ENCODE measurements at regions not wholly inside any gene's neighbourhood (a gene's known extent, or its start where the extent isn't known, plus 50 kb on each side); places are given as distances from the start of the nearest gene placed in this dataset.

- TF ChIP-seq CTCF (IDR thresholded peaks at IDR 0.05 in 8 of 11, conservative IDR thresholded peaks at IDR 0.05 in 3 of 11) (no peak), POLR2A (IDR thresholded peaks at IDR 0.05) (no peak), POLR2AphosphoS5 (IDR thresholded peaks at IDR 0.05) (no peak)
Measured at GRCh38 chr7:26513948-26514347, 222.3 kb downstream of the SNX10 start.

Data from spleen (tissue), 7 donors.